Peyer's patch (tissue), 4 donors: ENCODE measurements at regions not wholly inside any gene's neighbourhood (a gene's known extent, or its start where the extent isn't known, plus 50 kb on each side); places are given as distances from the start of the nearest gene placed in this dataset.

Source experiments
- DNase-seq, 3 donors: peaks; one replicate each; pipeline ENCODE4 v3.0.0-alpha.2; 2017 to 2019
- H3K27ac ChIP-seq, 4 donors: fragments of 200-600 bp; sonication (generic); one replicate each; pipeline ENCODE4 v1.5.1; 2016 to 2019
- H3K27me3 ChIP-seq, 2 donors: fragments of 200-600 bp; sonication (generic); one replicate each; pipeline ENCODE4 v1.5.1; 2019
- H3K36me3 ChIP-seq, 3 donors: fragments of 200-600 bp; sonication (generic); one replicate each; pipeline ENCODE4 v1.5.1; 2016 to 2019
- H3K4me1 ChIP-seq, 4 donors: fragments of 200-600 bp; sonication (generic); one replicate each; pipeline ENCODE4 v1.5.1; 2016 to 2019
- H3K4me3 ChIP-seq, 4 donors: fragments of 200-600 bp; sonication (generic); 1 replicate in 3 of 4; 2 replicates in 1 of 4; pipeline ENCODE4 v1.5.1; 2016 to 2019; ENCODE audit warnings: mild to moderate bottlenecking in 1 of 4
- H3K9me3 ChIP-seq, 4 donors: fragments of 200-600 bp; sonication (generic); one replicate each; pipeline ENCODE4 v1.5.1; 2016 to 2019; ENCODE audit warnings: mild to moderate bottlenecking in 1 of 4
- CTCF ChIP-seq, 6 experiments: fragments of 450-650 bp in 4 of 6; fragments of 200-600 bp in 2 of 6; sonication (generic) in 1 of 6; IDR thresholded peaks; one replicate each; pipeline ENCODE4 v1.5.1; 2017 to 2019; ENCODE audit warnings: antibody characterized with exemption in 6 of 6, mild to moderate bottlenecking in 3 of 6, moderate library complexity in 1 of 6
- POLR2A ChIP-seq, 2 donors: fragments of 450-650 bp; IDR thresholded peaks; one replicate each; pipeline ENCODE4 v1.5.1; 2017; ENCODE audit warnings: antibody characterized with exemption in 2 of 2, mild to moderate bottlenecking in 2 of 2, moderate library complexity in 2 of 2

- TF ChIP-seq POLR2A (IDR thresholded peaks at IDR 0.05) (no peak), CTCF (IDR thresholded peaks at IDR 0.05) (no peak)
- Histone ChIP-seq H3K4me1 (no peaks in the 10 kb centered on the region), H3K27me3 (no peaks in the 10 kb centered on the region), H3K27ac (no peak overlapping the region), H3K9me3 (no peaks in the 10 kb centered on the region), H3K36me3 (no peaks in the 10 kb centered on the region), H3K4me3 (no peak overlapping the region)
- DNase-seq = no peak
Observed at GRCh38 chr2:181268174-181268867, 188.9 kb upstream of the ITGA4 start.

- DNase-seq = no peak
- Histone ChIP-seq H3K4me3 (no peak overlapping the region), H3K36me3 (no peaks in the 10 kb centered on the region), H3K27ac (no peak overlapping the region), H3K4me1 (no peaks in the 10 kb centered on the region), H3K27me3 (no peaks in the 10 kb centered on the region), H3K9me3 (no peaks in the 10 kb centered on the region)
- TF ChIP-seq CTCF (IDR thresholded peaks at IDR 0.05) (no peak), POLR2A (IDR thresholded peaks at IDR 0.05) (no peak)
Observed at GRCh38 chr2:181273986-181274385, 183.2 kb upstream of the ITGA4 start.

GRCh38 chr2:181275643-181276070 lies 181.5 kb upstream of the ITGA4 start:
- Histone ChIP-seq H3K4me1 (no peaks in the 10 kb centered on the region), H3K9me3 (no peaks in the 10 kb centered on the region), H3K36me3 (no peaks in the 10 kb centered on the region), H3K27ac (peak overlapping the region in 1 of 4 donors; percentile 20), H3K27me3 (no peaks in the 10 kb centered on the region), H3K4me3 (no peak overlapping the region)
- DNase-seq = peak in 2 of 3 donors; percentile 19 to 58
- peak in 1 of 6 experiments; percentile 8 for TF ChIP-seq CTCF (IDR thresholded peaks at IDR 0.05)
- no peak for TF ChIP-seq POLR2A (IDR thresholded peaks at IDR 0.05)

- Histone ChIP-seq H3K27me3 (no peaks in the 10 kb centered on the region), H3K27ac (no peak overlapping the region), H3K36me3 (no peaks in the 10 kb centered on the region), H3K4me1 (no peaks in the 10 kb centered on the region), H3K4me3 (no peak overlapping the region), H3K9me3 (no peaks in the 10 kb centered on the region)
- no peak for TF ChIP-seq POLR2A (IDR thresholded peaks at IDR 0.05)
- TF ChIP-seq CTCF (IDR thresholded peaks at IDR 0.05) = no peak
- no peak for DNase-seq
Observed at GRCh38 chr2:181281206-181281832, 175.9 kb upstream of the ITGA4 start.

- no peak for DNase-seq
- H3K36me3 ChIP-seq = no peaks in the 10 kb centered on the region
- no peak for TF ChIP-seq POLR2A (IDR thresholded peaks at IDR 0.05)
- TF ChIP-seq CTCF (IDR thresholded peaks at IDR 0.05) = no peak
- H3K27ac ChIP-seq = no peak overlapping the region
- H3K9me3 ChIP-seq = no peaks in the 10 kb centered on the region
- H3K27me3 ChIP-seq = no peaks in the 10 kb centered on the region
- no peaks in the 10 kb centered on the region for H3K4me1 ChIP-seq
- no peak overlapping the region for H3K4me3 ChIP-seq
Observed at GRCh38 chr2:181285116-181285515, 172.1 kb upstream of the ITGA4 start.
